Astrocyte of the spinal cord (primary cell): ENCODE measurements at regions not wholly inside any gene's neighbourhood (a gene's known extent, or its start where the extent isn't known, plus 50 kb on each side); places are given as distances from the start of the nearest gene placed in this dataset.

Experiments used
- DNase-seq: peaks from one replicate; pipeline ENCODE4 v3.0.0; 2011; ENCODE audit warnings: low read depth, low spot score
- H3K4me3 ChIP-seq: 2 replicates; pipeline ENCODE4 v1.5.1; 2011; ENCODE audit warnings: low read depth, mild to moderate bottlenecking, low read length, moderate library complexity
- in situ Hi-C: cut with HindIII; loops from 2 replicates; pipeline ENCODE4 v1.10.0; 2017; ENCODE audit warnings: low sequenced_read_pairs
- TF ChIP-seq, protein P1 (sequence below): IDR thresholded peaks from 2 replicates; pipeline ENCODE4 v1.5.1; 2012; ENCODE audit warnings: low read depth, mild to moderate bottlenecking, low read length, inconsistent platforms

- DNase-seq, result no peak
- in situ Hi-C loops, result no loop called here
- H3K4me3 ChIP-seq, result no peak overlapping the region
- TF ChIP-seq, protein P1, sequence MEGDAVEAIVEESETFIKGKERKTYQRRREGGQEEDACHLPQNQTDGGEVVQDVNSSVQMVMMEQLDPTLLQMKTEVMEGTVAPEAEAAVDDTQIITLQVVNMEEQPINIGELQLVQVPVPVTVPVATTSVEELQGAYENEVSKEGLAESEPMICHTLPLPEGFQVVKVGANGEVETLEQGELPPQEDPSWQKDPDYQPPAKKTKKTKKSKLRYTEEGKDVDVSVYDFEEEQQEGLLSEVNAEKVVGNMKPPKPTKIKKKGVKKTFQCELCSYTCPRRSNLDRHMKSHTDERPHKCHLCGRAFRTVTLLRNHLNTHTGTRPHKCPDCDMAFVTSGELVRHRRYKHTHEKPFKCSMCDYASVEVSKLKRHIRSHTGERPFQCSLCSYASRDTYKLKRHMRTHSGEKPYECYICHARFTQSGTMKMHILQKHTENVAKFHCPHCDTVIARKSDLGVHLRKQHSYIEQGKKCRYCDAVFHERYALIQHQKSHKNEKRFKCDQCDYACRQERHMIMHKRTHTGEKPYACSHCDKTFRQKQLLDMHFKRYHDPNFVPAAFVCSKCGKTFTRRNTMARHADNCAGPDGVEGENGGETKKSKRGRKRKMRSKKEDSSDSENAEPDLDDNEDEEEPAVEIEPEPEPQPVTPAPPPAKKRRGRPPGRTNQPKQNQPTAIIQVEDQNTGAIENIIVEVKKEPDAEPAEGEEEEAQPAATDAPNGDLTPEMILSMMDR, result no peak
Measured at GRCh38 chr6:170156448-170157375, 134.2 kb downstream of the DLL1 start.

- TF ChIP-seq, protein P1, result no peak
- in situ Hi-C loops, result no loop called here
- no peak for DNase-seq
- no peak overlapping the region for H3K4me3 ChIP-seq
Measured at GRCh38 chr6:170155464-170156196, 135.2 kb downstream of the DLL1 start.

GRCh38 chr6:170153436-170154319, 137.2 kb downstream of the DLL1 start:
- in situ Hi-C loops, result no loop called here
- DNase-seq, result no peak
- H3K4me3 ChIP-seq, result no peak overlapping the region
- TF ChIP-seq, protein P1, result no peak

DNA sequence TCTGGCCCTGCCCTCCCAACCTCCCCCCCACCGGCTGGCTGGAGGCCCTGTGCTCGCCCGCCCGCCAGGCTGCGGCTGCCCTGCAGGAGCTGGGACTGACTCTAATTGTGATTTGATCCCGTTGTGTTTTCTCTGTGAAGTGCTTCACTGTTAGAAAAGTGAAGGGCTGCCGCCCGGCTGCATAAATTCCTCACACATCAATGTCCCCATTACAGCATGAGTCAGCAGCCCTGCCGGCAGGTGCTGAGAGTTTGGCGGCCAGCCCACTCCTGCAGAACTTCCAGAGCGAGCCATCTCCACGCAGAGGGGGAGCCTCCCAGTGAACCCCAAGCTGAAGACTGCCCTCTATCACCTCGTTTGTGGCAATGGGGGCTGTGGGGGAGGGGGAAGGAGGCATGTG, 137.9 kb downstream of the DLL1 start:
- H3K4me3 ChIP-seq, result no peak overlapping the region
- in situ Hi-C loops, result no loop called here
- peak; percentile 54 for DNase-seq
- TF ChIP-seq, protein P1, result no peak

DNA sequence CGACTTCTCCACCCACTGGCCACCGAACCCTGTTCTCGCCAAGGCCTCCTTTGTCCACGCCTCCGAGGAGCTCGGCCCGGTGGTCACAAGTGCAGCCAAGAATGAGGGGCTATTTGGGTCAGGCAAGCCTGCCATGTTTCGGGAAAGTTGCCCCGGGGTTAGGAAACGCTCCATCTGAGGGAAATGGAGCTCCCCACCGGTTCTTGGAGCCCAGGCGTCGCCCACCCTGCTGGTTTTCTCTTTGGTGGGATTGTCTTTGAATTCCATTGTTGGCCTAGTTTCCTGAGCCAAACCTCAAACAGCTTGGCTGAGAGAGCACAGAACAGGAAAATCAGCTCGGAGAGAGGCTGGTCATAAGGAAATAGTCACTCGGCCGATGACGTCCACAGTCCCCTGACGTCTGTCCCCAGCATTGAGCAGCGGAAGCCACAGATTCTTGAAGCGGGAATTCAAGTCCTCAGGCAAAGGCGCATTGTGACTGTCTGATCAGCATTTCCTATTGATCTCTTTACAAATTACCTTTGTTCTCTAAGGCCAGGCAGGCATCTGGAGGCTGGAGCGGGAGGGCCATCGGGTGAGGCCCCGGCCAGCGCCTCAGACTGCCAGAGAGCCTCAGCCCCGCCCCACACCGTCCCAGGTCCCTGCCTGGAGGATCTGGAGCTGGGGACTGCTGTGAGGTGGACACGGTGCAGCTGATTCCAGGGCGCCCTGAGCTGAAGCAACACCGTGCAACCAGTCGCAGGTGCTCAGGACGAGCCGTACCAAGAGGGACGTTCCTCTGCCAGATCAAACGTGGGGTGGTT, 138.6 kb downstream of the DLL1 start:
- H3K4me3 ChIP-seq, result no peak overlapping the region
- peak; percentile 31 for DNase-seq
- in situ Hi-C loops, result no loop called here
- TF ChIP-seq, protein P1, result no peak
